K562 (cell line): ENCODE measurements at regions not wholly inside any gene's neighbourhood (a gene's known extent, or its start where the extent isn't known, plus 50 kb on each side); places are given as distances from the start of the nearest gene placed in this dataset.

ENCODE experiments used
- ATAC-seq: fragments of 200-7000 bp; cut with Tn5 transposase; 3 replicates; pipeline ENCODE4 v1.9.1; 2020; ENCODE audit warnings: moderate library complexity
- BruUV-seq: library from RNA; stranded (reverse); fragments of 400-500 nt; replicated peaks from 2 replicates; lab custom pipeline; 2021; lab: Mats Ljungman, UMichigan
- CTCF ChIA-PET: fragments of 300-600 bp; formaldehyde crosslinking; extraction: SDS; loops from one replicate; lab custom pipeline; 2021; ENCODE audit warnings: low intra/inter-chr PET ratio; lab: Yijun Ruan, JAX
- POLR2A ChIA-PET: fragments of 300-600, 350-650 bp; sonication (Branson Sonifier 250); formaldehyde crosslinking; extraction: SDS; loops from one replicate; lab custom pipeline; 2021; ENCODE audit warnings: antibody characterized with exemption, inconsistent platforms; lab: Yijun Ruan, JAX
- DNase-seq, 4 experiments: peaks; one replicate each; pipeline versions ENCODE4 v3.0.0 to v3.0.0-alpha.2; 2011 to 2018; ENCODE audit warnings: low spot score in 3 of 4, mixed read lengths in 3 of 4; ENCODE audit errors: extremely low read depth in 1 of 4
- FAIRE-seq: peaks from 2 replicates; lab custom pipeline; 2011; peaks lifted over from hg19 to GRCh38; lab: Jason Lieb, UNC
- H2AFZ ChIP-seq: 2 replicates; pipeline ENCODE4 v1.6.0; 2011; ENCODE audit warnings: low read depth, low read length, control low read depth, inconsistent platforms
- H3K27ac ChIP-seq: fragments of 200-600 bp; 3 replicates; pipeline ENCODE4 v1.8.0; 2011; ENCODE audit warnings: low read depth, mild to moderate bottlenecking, control low read depth, inconsistent platforms, low read length, moderate library complexity, mixed read lengths; ENCODE audit errors: extremely low read depth
- H3K27me3 ChIP-seq, 2 experiments: fragments of 300-600 bp in 1 of 2; 2 replicates in 1 of 2; 3 replicates in 1 of 2; pipeline versions ENCODE4 v1.6.0 to v1.8.0; 2011; ENCODE audit warnings: inconsistent platforms in 2 of 2, low read length in 2 of 2, mild to moderate bottlenecking in 1 of 2, mixed read lengths in 1 of 2, moderate library complexity in 1 of 2; ENCODE audit not compliant: control insufficient read depth in 2 of 2, insufficient read depth in 2 of 2
- H3K36me3 ChIP-seq: fragments of 300-600 bp; 3 replicates; pipeline ENCODE4 v1.8.0; 2011; ENCODE audit warnings: mild to moderate bottlenecking, low read length, inconsistent platforms; ENCODE audit not compliant: control insufficient read depth, insufficient read depth
- H3K4me1 ChIP-seq, 2 experiments: fragments of 200-600 bp in 1 of 2; replicated peaks in 1 of 2; 2 replicates in 1 of 2; 3 replicates in 1 of 2; pipeline versions ENCODE4 v1.5.1 to v1.8.0; 2011; ENCODE audit warnings: inconsistent platforms in 2 of 2, low read length in 2 of 2, mild to moderate bottlenecking in 1 of 2, mixed read lengths in 1 of 2, moderate library complexity in 1 of 2; ENCODE audit not compliant: control insufficient read depth in 2 of 2, insufficient read depth in 2 of 2
- H3K4me2 ChIP-seq: 2 replicates; pipeline ENCODE4 v1.6.1; 2011; ENCODE audit warnings: low read length, control low read depth, inconsistent platforms, mixed read lengths; ENCODE audit not compliant: insufficient read depth
- H3K4me3 ChIP-seq: fragments of 200-600 bp; sonication (generic), shearing (Covaris generic); 2 replicates; pipeline ENCODE4 v1.5.1; 2016; ENCODE audit warnings: control low read depth, inconsistent platforms
- H3K79me2 ChIP-seq: fragments of 200-600 bp; 3 replicates; pipeline ENCODE4 v1.8.0; 2011; ENCODE audit warnings: low read length, inconsistent platforms; ENCODE audit not compliant: control insufficient read depth, insufficient read depth
- H3K9ac ChIP-seq, 2 experiments: 2 replicates each; pipeline versions ENCODE4 v1.6.0 to v1.6.1; 2011; ENCODE audit warnings: low read depth in 2 of 2, low read length in 2 of 2, control low read depth in 1 of 2, inconsistent platforms in 1 of 2, mild to moderate bottlenecking in 1 of 2, mixed read lengths in 1 of 2; ENCODE audit not compliant: insufficient read depth in 1 of 2
- H3K9me1 ChIP-seq: one replicate; pipeline ENCODE4 v1.6.0; 2011; ENCODE audit warnings: inconsistent platforms, mild to moderate bottlenecking, low read length, moderate library complexity; ENCODE audit not compliant: control insufficient read depth, insufficient read depth
- H3K9me3 ChIP-seq: replicated peaks from 2 replicates; pipeline ENCODE4 v1.5.1; 2011; ENCODE audit warnings: low read depth, low read length, inconsistent platforms; ENCODE audit not compliant: control insufficient read depth, insufficient read depth
- H4K20me1 ChIP-seq: replicated peaks from 2 replicates; pipeline ENCODE4 v1.6.1; 2011; ENCODE audit warnings: low read length, inconsistent platforms, mixed read lengths; ENCODE audit not compliant: control insufficient read depth, insufficient read depth
- CBFA2T3 ChIP-seq: fragments of 450-650 bp; IDR thresholded peaks from 2 replicates; pipeline ENCODE4 v1.6.1; 2017
- CSDE1 ChIP-seq, 2 experiments: fragments of 450-650 bp; IDR thresholded peaks; 2 replicates each; pipeline ENCODE4 v1.6.1; 2016; ENCODE audit warnings: mild to moderate bottlenecking in 1 of 2
- MCM2 ChIP-seq: fragments of 450-650 bp; IDR thresholded peaks from 2 replicates; pipeline ENCODE4 v1.6.1; 2017; ENCODE audit warnings: low read depth, mild to moderate bottlenecking
- MCM5 ChIP-seq: fragments of 450-650 bp; IDR thresholded peaks from 2 replicates; pipeline ENCODE4 v1.6.1; 2016; ENCODE audit warnings: low read depth
- MTA1 ChIP-seq: fragments of 450-650 bp; IDR thresholded peaks from 2 replicates; pipeline ENCODE4 v1.6.1; 2017; ENCODE audit warnings: borderline replicate concordance
- NELFE ChIP-seq: IDR thresholded peaks from 2 replicates; pipeline ENCODE4 v1.6.1; 2011; ENCODE audit warnings: mild to moderate bottlenecking; ENCODE audit not compliant: insufficient read depth, insufficient read length
- NR3C1 ChIP-seq: sonication (generic); formaldehyde crosslinking; IDR thresholded peaks from 2 replicates; pipeline ENCODE4 v1.8.1; 2022; ENCODE audit warnings: missing genetic modification reagents
- RFX5 ChIP-seq: IDR thresholded peaks from 2 replicates; pipeline ENCODE4 v1.6.1; 2011; ENCODE audit warnings: low read depth, mild to moderate bottlenecking, improper control_type of control experiment, low read length
- SIN3B ChIP-seq: fragments of 450-650 bp; IDR thresholded peaks from 2 replicates; pipeline ENCODE4 v1.6.1; 2017; ENCODE audit warnings: low read depth, mild to moderate bottlenecking, moderate library complexity
- SMARCC2 ChIP-seq: fragments of 450-650 bp; IDR thresholded peaks from 2 replicates; pipeline ENCODE4 v1.6.1; 2017; ENCODE audit warnings: antibody characterized with exemption, moderate library complexity, mild to moderate bottlenecking, low read depth
- SRSF1 ChIP-seq: fragments of 200-400 bp; formaldehyde crosslinking; IDR thresholded peaks from 2 replicates; pipeline ENCODE4 v1.6.1; 2017; ENCODE audit warnings: mild to moderate bottlenecking, low read depth, low read length, moderate library complexity
- ZKSCAN1 ChIP-seq: fragments of 150-350 bp; IDR thresholded peaks from 2 replicates; pipeline ENCODE4 v1.6.1; 2016; ENCODE audit warnings: low read depth, low read length
- ZNF133 ChIP-seq: fragments of 250-450 bp; sonication (Bioruptor Pico); IDR thresholded peaks from 2 replicates; pipeline ENCODE4 v1.4.0; 2020; ENCODE audit warnings: mild to moderate bottlenecking
- ZNF3 ChIP-seq: fragments of 250-450 bp; sonication (Bioruptor Pico); IDR thresholded peaks from 2 replicates; pipeline ENCODE4 v1.5.0; 2021; ENCODE audit warnings: mild to moderate bottlenecking, moderate library complexity
- ZNF699 ChIP-seq: fragments of 250-450 bp; sonication (Bioruptor Pico); IDR thresholded peaks from 2 replicates; pipeline ENCODE4 v1.8.0; 2021; ENCODE audit warnings: mild to moderate bottlenecking, moderate library complexity; ENCODE audit not compliant: insufficient replicate concordance
- in situ Hi-C: fragments of 300-500 bp; cut with MboI; formaldehyde crosslinking; loops from 4 replicates; pipeline ENCODE4 v1.15.0; 2018; ENCODE audit warnings: inconsistent platforms, mixed read lengths
- intact Hi-C: fragments of 100-400 bp; cut with micrococcal nuclease; formaldehyde crosslinking; loops from 2 replicates; pipeline ENCODE4 v1.14.2; 2022
- TF ChIP-seq, protein P1 (sequence below): sonication (generic); formaldehyde crosslinking; IDR thresholded peaks from 2 replicates; pipeline ENCODE4 v1.8.0; 2022; ENCODE audit warnings: mild to moderate bottlenecking, low read depth, missing genetic modification reagents
- TF ChIP-seq, protein P2 (sequence below): fragments of 250-450 bp; sonication (Bioruptor Pico); IDR thresholded peaks from 2 replicates; pipeline ENCODE4 v1.4.0; 2020; ENCODE audit warnings: mild to moderate bottlenecking, moderate library complexity

- H3K9me1 ChIP-seq = no peaks in the 10 kb centered on the region
- in situ Hi-C loops (no loop called here), intact Hi-C loops (no loop called here)
- no peak for FAIRE-seq
- no peak overlapping the region for H3K9ac ChIP-seq
- TF ChIP-seq ZNF133 (CRISPR knock-in tag) (no peak), NELFE (no peak), SRSF1 (no peak), MTA1 (no peak), SMARCC2 (no peak), RFX5 (no peak), ZNF699 (CRISPR knock-in tag) (no peak), CBFA2T3 (no peak), NR3C1 (CRISPR knock-in tag) (no peak), MCM5 (no peak), ZKSCAN1 (no peak), ZNF3 (CRISPR knock-in tag) (no peak), MCM2 (no peak), SIN3B (no peak), CSDE1 (IDR thresholded peaks at IDR 0.05) (no peak)
- TF ChIP-seq, protein P1, sequence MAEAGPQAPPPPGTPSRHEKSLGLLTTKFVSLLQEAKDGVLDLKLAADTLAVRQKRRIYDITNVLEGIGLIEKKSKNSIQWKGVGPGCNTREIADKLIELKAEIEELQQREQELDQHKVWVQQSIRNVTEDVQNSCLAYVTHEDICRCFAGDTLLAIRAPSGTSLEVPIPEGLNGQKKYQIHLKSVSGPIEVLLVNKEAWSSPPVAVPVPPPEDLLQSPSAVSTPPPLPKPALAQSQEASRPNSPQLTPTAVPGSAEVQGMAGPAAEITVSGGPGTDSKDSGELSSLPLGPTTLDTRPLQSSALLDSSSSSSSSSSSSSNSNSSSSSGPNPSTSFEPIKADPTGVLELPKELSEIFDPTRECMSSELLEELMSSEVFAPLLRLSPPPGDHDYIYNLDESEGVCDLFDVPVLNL (CRISPR knock-in tag) = no peak
- TF ChIP-seq, protein P2, sequence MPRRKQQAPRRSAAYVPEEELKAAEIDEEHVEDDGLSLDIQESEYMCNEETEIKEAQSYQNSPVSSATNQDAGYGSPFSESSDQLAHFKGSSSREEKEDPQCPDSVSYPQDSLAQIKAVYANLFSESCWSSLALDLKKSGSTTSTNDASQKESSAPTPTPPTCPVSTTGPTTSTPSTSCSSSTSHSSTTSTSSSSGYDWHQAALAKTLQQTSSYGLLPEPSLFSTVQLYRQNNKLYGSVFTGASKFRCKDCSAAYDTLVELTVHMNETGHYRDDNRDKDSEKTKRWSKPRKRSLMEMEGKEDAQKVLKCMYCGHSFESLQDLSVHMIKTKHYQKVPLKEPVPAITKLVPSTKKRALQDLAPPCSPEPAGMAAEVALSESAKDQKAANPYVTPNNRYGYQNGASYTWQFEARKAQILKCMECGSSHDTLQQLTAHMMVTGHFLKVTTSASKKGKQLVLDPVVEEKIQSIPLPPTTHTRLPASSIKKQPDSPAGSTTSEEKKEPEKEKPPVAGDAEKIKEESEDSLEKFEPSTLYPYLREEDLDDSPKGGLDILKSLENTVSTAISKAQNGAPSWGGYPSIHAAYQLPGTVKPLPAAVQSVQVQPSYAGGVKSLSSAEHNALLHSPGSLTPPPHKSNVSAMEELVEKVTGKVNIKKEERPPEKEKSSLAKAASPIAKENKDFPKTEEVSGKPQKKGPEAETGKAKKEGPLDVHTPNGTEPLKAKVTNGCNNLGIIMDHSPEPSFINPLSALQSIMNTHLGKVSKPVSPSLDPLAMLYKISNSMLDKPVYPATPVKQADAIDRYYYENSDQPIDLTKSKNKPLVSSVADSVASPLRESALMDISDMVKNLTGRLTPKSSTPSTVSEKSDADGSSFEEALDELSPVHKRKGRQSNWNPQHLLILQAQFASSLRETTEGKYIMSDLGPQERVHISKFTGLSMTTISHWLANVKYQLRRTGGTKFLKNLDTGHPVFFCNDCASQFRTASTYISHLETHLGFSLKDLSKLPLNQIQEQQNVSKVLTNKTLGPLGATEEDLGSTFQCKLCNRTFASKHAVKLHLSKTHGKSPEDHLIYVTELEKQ = no peak
- no TSS peak for BruUV-seq
- H4K20me1 ChIP-seq = no peaks in the 10 kb centered on the region
- H3K79me2 ChIP-seq = no peaks in the 10 kb centered on the region
- H3K4me3 ChIP-seq = no peak overlapping the region
- H3K36me3 ChIP-seq = no peaks in the 10 kb centered on the region
- no peak overlapping the region for H2AFZ ChIP-seq
- H3K4me2 ChIP-seq = no peak overlapping the region
- ChIA-PET CTCF (no interaction called here), POLR2A (no interaction called here)
- H3K9me3 ChIP-seq = peaks cover 2% of the 10 kb centered on the region; the same call in 1 of the 2 replicates
- no peak for DNase-seq
- H3K4me1 ChIP-seq = no peaks in the 10 kb centered on the region
- H3K27ac ChIP-seq = no peak overlapping the region
- ATAC-seq = no peak
- no peaks in the 10 kb centered on the region for H3K27me3 ChIP-seq
These were observed 362.9 kb upstream of the POU3F2 start for GRCh38 chr6:98471444-98471843.
